Hepatocyte (in vitro differentiated cells): ENCODE measurements at regions not wholly inside any gene's neighbourhood (a gene's known extent, or its start where the extent isn't known, plus 50 kb on each side); places are given as distances from the start of the nearest gene placed in this dataset.

Experiments
- DNase-seq: peaks from one replicate; pipeline ENCODE4 v3.0.0-alpha.2; 2016; ENCODE audit warnings: low spot score
- H2AFZ ChIP-seq: fragments of 200-600 bp; sonication (generic); 2 replicates; pipeline ENCODE4 v1.6.0; 2016; ENCODE audit warnings: antibody characterized with exemption, mild to moderate bottlenecking
- H3K27ac ChIP-seq: fragments of 200-600 bp; sonication (generic); 2 replicates; pipeline ENCODE4 v1.5.1; 2016; ENCODE audit warnings: mild to moderate bottlenecking
- H3K27me3 ChIP-seq: fragments of 200-600 bp; sonication (generic); 2 replicates; pipeline ENCODE4 v1.6.1; 2016
- H3K36me3 ChIP-seq: fragments of 200-600 bp; sonication (generic); replicated peaks from 2 replicates; pipeline ENCODE4 v1.5.1; 2016; ENCODE audit warnings: low read depth; ENCODE audit not compliant: insufficient read depth
- H3K4me1 ChIP-seq: fragments of 200-600 bp; sonication (generic); 2 replicates; pipeline ENCODE4 v1.5.1; 2016; ENCODE audit warnings: mild to moderate bottlenecking, moderate library complexity; ENCODE audit not compliant: insufficient read depth
- H3K4me2 ChIP-seq: fragments of 200-600 bp; sonication (generic); 2 replicates; pipeline ENCODE4 v1.6.0; 2016
- H3K4me3 ChIP-seq: fragments of 200-600 bp; sonication (generic); 2 replicates; pipeline ENCODE4 v1.5.1; 2016; ENCODE audit warnings: mild to moderate bottlenecking
- H3K79me2 ChIP-seq: fragments of 200-600 bp; sonication (generic); 2 replicates; pipeline ENCODE4 v1.6.0; 2017; ENCODE audit warnings: mild to moderate bottlenecking
- H3K9me2 ChIP-seq: fragments of 200-600 bp; sonication (generic); replicated peaks from 2 replicates; pipeline ENCODE4 v1.6.0; 2017; ENCODE audit warnings: mild to moderate bottlenecking; ENCODE audit not compliant: insufficient read depth
- H3K9me3 ChIP-seq: fragments of 200-600 bp; sonication (generic); 2 replicates; pipeline ENCODE4 v1.5.1; 2016; ENCODE audit warnings: low read depth, mild to moderate bottlenecking
- H4K20me1 ChIP-seq: fragments of 200-600 bp; sonication (generic); 2 replicates; pipeline ENCODE4 v1.6.0; 2016; ENCODE audit warnings: mild to moderate bottlenecking; ENCODE audit not compliant: insufficient read depth, poor library complexity, severe bottlenecking
- EZH2 ChIP-seq: fragments of 200-600 bp; sonication (generic); IDR thresholded peaks from 2 replicates; pipeline ENCODE4 v1.6.1; 2016; ENCODE audit warnings: antibody characterized with exemption, mild to moderate bottlenecking, borderline replicate concordance
- EZH2phosphoT487 ChIP-seq: fragments of 200-600 bp; sonication (generic); IDR thresholded peaks from one replicate; pipeline ENCODE4 v1.6.1; 2018; ENCODE audit warnings: antibody characterized with exemption, mild to moderate bottlenecking, low read depth, moderate library complexity; ENCODE audit not compliant: unreplicated experiment, severe bottlenecking
- WGBS: methylation state at CpG from one replicate; pipeline ENCODE4 v1.1.6; 2016; ENCODE audit warnings: low lambda C conversion rate; ENCODE audit errors: missing lambda C conversion rate; 5-methylcytosine and 5-hydroxymethylcytosine counted together
- TF ChIP-seq, protein P1 (sequence below): fragments of 200-600 bp; sonication (generic); IDR thresholded peaks from 2 replicates; pipeline ENCODE4 v1.5.1; 2016; ENCODE audit warnings: antibody characterized with exemption, mild to moderate bottlenecking; ENCODE audit not compliant: poor library complexity

DNA sequence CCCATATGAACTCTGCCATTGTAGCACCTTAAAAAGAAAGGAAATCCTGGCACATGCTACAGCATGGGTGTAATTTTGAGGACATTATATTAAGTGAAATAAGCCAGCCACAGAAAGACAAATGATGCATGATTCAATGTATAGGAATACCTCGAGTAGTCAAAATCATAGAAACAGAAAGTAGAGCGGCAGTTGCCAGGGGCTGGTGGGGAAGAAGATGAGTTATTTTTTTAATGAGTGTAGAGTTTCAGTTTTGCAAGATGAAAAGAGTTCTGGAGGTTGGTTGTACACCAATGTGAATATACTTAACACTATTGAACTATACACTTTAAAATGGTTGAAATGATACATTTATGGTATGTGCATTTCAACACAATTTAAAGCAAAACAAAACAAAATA, 133.0 kb downstream of the ZDHHC21 start:
- H3K27me3 ChIP-seq, result no peaks in the 10 kb centered on the region
- 90% methylated on average over 2 of the region's 2 CpGs for WGBS
- no peaks in the 10 kb centered on the region for H3K9me3 ChIP-seq
- no peaks in the 10 kb centered on the region for H3K4me1 ChIP-seq
- H4K20me1 ChIP-seq, result no peaks in the 10 kb centered on the region
- no peak overlapping the region for H3K4me2 ChIP-seq
- H3K9me2 ChIP-seq, result no peaks in the 10 kb centered on the region
- no peak for DNase-seq
- H3K79me2 ChIP-seq, result no peaks in the 10 kb centered on the region
- no peaks in the 10 kb centered on the region for H3K36me3 ChIP-seq
- TF ChIP-seq, protein P1, sequence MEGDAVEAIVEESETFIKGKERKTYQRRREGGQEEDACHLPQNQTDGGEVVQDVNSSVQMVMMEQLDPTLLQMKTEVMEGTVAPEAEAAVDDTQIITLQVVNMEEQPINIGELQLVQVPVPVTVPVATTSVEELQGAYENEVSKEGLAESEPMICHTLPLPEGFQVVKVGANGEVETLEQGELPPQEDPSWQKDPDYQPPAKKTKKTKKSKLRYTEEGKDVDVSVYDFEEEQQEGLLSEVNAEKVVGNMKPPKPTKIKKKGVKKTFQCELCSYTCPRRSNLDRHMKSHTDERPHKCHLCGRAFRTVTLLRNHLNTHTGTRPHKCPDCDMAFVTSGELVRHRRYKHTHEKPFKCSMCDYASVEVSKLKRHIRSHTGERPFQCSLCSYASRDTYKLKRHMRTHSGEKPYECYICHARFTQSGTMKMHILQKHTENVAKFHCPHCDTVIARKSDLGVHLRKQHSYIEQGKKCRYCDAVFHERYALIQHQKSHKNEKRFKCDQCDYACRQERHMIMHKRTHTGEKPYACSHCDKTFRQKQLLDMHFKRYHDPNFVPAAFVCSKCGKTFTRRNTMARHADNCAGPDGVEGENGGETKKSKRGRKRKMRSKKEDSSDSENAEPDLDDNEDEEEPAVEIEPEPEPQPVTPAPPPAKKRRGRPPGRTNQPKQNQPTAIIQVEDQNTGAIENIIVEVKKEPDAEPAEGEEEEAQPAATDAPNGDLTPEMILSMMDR, result no peak
- no peak for TF ChIP-seq EZH2phosphoT487
- no peak for TF ChIP-seq EZH2
- no peak overlapping the region for H3K4me3 ChIP-seq
- H3K27ac ChIP-seq, result no peak overlapping the region
- no peak overlapping the region for H2AFZ ChIP-seq

- TF ChIP-seq, protein P1, result no peak
- TF ChIP-seq EZH2 (no peak), EZH2phosphoT487 (no peak)
- H3K36me3 ChIP-seq, result no peaks in the 10 kb centered on the region
- no peak overlapping the region for H2AFZ ChIP-seq
- H4K20me1 ChIP-seq, result no peaks in the 10 kb centered on the region
- H3K9me3 ChIP-seq, result no peaks in the 10 kb centered on the region
- WGBS, result 67% methylated on average over 4 of the region's 4 CpGs
- no peaks in the 10 kb centered on the region for H3K79me2 ChIP-seq
- H3K4me1 ChIP-seq, result no peaks in the 10 kb centered on the region
- no peak for DNase-seq
- no peaks in the 10 kb centered on the region for H3K27me3 ChIP-seq
- H3K9me2 ChIP-seq, result no peaks in the 10 kb centered on the region
- H3K4me3 ChIP-seq, result no peak overlapping the region
- no peak overlapping the region for H3K4me2 ChIP-seq
- H3K27ac ChIP-seq, result peak overlapping the region; percentile 34
Observed at GRCh38 chr9:14554886-14555285, 138.3 kb downstream of the ZDHHC21 start.

DNA sequence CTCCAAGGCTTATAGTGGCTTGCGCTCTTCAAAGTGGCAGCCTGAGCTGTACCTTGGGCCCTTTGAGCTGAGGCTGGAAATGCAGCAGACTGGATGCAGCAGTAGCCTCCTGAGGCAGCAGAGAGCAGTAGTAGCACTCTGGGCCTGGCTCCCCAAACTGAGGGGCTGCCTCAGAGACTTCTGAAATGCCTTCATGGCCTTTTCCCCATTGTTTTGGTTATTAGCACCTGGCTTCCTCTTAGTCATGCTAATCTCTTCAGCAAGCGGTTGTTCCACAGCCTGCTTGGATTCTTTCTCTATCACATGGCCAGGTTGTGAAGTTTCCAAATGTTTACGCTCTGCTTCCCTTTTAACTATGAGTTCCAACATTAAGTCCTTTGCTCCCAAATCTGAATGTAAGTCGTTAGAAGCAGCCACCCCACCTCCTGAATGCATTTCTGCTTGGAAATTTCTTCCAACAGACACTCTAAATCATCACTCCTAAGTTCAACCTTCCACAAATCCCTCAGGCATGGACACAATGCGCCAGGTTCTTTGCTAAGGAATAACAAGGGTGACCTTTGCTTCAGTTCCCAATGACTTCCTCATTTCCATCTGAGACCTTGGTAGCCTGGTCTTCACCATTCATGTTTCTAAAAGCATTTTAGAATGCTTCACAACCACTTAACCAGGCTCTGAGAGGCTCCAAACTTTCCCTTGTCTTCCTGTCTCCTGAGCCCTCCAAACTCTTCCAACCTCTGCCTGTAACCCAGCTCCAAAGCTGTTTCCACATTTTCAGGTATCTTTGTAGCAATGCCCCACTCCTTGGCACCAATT, 145.8 kb downstream of the ZDHHC21 start:
- H3K27me3 ChIP-seq, result no peaks in the 10 kb centered on the region
- H3K9me3 ChIP-seq, result no peaks in the 10 kb centered on the region
- H2AFZ ChIP-seq, result no peak overlapping the region
- TF ChIP-seq EZH2, result no peak
- no peak for TF ChIP-seq EZH2phosphoT487
- TF ChIP-seq, protein P1, result peak; percentile 6
- no peak overlapping the region for H3K4me3 ChIP-seq
- H3K27ac ChIP-seq, result no peak overlapping the region
- DNase-seq, result no peak
- 69% methylated on average over 5 of the region's 5 CpGs for WGBS
- H3K36me3 ChIP-seq, result no peaks in the 10 kb centered on the region
- no peaks in the 10 kb centered on the region for H3K9me2 ChIP-seq
- no peaks in the 10 kb centered on the region for H4K20me1 ChIP-seq
- H3K79me2 ChIP-seq, result no peaks in the 10 kb centered on the region
- H3K4me2 ChIP-seq, result no peak overlapping the region
- no peaks in the 10 kb centered on the region for H3K4me1 ChIP-seq
